ENCODE measurements at regions not wholly inside any gene's neighbourhood (a gene's known extent, or its start where the extent isn't known, plus 50 kb on each side); places are given as distances from the start of the nearest gene placed in this dataset.

- no peak overlapping the region for H3K4me3 ChIP-seq (ENCODE audit: insufficient read depth, low read length, poor library complexity, severe bottlenecking)
- 0 out of 2 replicates have a peak, but pooled peaks cover 3% of the 10 kb centered on the region for H3K27me3 ChIP-seq (ENCODE audit: low read length)
- TF ChIP-seq CTCF (IDR thresholded peaks at IDR 0.05; ENCODE audit: insufficient read depth, low read length, poor library complexity, severe bottlenecking) (no peak), EZH2phosphoT487 (conservative IDR thresholded peaks at IDR 0.05; ENCODE audit: low read length) (no peak)
- no peak overlapping the region for H3K9ac ChIP-seq (ENCODE audit: low read length)
- no peaks in the 10 kb centered on the region for H4K20me1 ChIP-seq (ENCODE audit: low read depth, low read length)
- no peak overlapping the region for H3K4me2 ChIP-seq (ENCODE audit: low read depth, low read length, poor library complexity, severe bottlenecking)
- no peaks in the 10 kb centered on the region for H3K79me2 ChIP-seq (ENCODE audit: insufficient read depth, low read length)
- H2AFZ ChIP-seq (ENCODE audit: low read depth, low read length, severe bottlenecking) = no peak overlapping the region
- H3K9me3 ChIP-seq (ENCODE audit: insufficient read depth, low read length) = no peaks in the 10 kb centered on the region
- H3K9me2 ChIP-seq (replicated peaks; ENCODE audit: insufficient read depth, low read length) = no peaks in the 10 kb centered on the region
- H3F3A ChIP-seq (ENCODE audit: insufficient read depth) = no peaks in the 10 kb centered on the region
- H3K27ac ChIP-seq (ENCODE audit: low read depth, low read length) = no peak overlapping the region
- H3K36me3 ChIP-seq (ENCODE audit: low read length) = no peaks in the 10 kb centered on the region
Observed at GRCh38 chr7:36005293-36005692, 147.8 kb upstream of the EEPD1 start.

- H3K4me2 ChIP-seq (ENCODE audit: low read depth, low read length, poor library complexity, severe bottlenecking) = no peak overlapping the region
Observed at GRCh38 chr7:36005876-36006275, 147.2 kb upstream of the EEPD1 start.

GRCh38 chr7:36006636-36007229 lies 146.3 kb upstream of the EEPD1 start:
- Histone ChIP-seq H3K79me2 (ENCODE audit: insufficient read depth, low read length) (no peaks in the 10 kb centered on the region), H4K20me1 (ENCODE audit: low read depth, low read length) (no peaks in the 10 kb centered on the region), H3K4me3 (ENCODE audit: insufficient read depth, low read length, poor library complexity, severe bottlenecking) (no peak overlapping the region), H3K9ac (ENCODE audit: low read length) (no peak overlapping the region), H3K27me3 (ENCODE audit: low read length) (0 out of 2 replicates have a peak, but pooled peaks cover 3% of the 10 kb centered on the region), H3K27ac (ENCODE audit: low read depth, low read length) (no peak overlapping the region), H2AFZ (ENCODE audit: low read depth, low read length, severe bottlenecking) (no peak overlapping the region), H3K9me3 (ENCODE audit: insufficient read depth, low read length) (no peaks in the 10 kb centered on the region), H3F3A (ENCODE audit: insufficient read depth) (no peaks in the 10 kb centered on the region), H3K36me3 (ENCODE audit: low read length) (no peaks in the 10 kb centered on the region), H3K4me2 (ENCODE audit: low read depth, low read length, poor library complexity, severe bottlenecking) (no peak overlapping the region), H3K9me2 (replicated peaks; ENCODE audit: insufficient read depth, low read length) (no peaks in the 10 kb centered on the region)
- TF ChIP-seq CTCF (IDR thresholded peaks at IDR 0.05; ENCODE audit: insufficient read depth, low read length, poor library complexity, severe bottlenecking) = no peak
- no peak for TF ChIP-seq EZH2phosphoT487 (conservative IDR thresholded peaks at IDR 0.05; ENCODE audit: low read length)

More at GRCh38 chr7:36005876-36006275, 147.2 kb upstream of the EEPD1 start:
- Histone ChIP-seq H3K9me3 (ENCODE audit: insufficient read depth, low read length) (no peaks in the 10 kb centered on the region), H3K36me3 (ENCODE audit: low read length) (no peaks in the 10 kb centered on the region), H3K9me2 (replicated peaks; ENCODE audit: insufficient read depth, low read length) (no peaks in the 10 kb centered on the region), H3K79me2 (ENCODE audit: insufficient read depth, low read length) (no peaks in the 10 kb centered on the region), H3K9ac (ENCODE audit: low read length) (no peak overlapping the region), H3K27ac (ENCODE audit: low read depth, low read length) (no peak overlapping the region), H3F3A (ENCODE audit: insufficient read depth) (no peaks in the 10 kb centered on the region), H3K4me3 (ENCODE audit: insufficient read depth, low read length, poor library complexity, severe bottlenecking) (no peak overlapping the region), H4K20me1 (ENCODE audit: low read depth, low read length) (no peaks in the 10 kb centered on the region), H3K27me3 (ENCODE audit: low read length) (0 out of 2 replicates have a peak, but pooled peaks cover 3% of the 10 kb centered on the region), H2AFZ (ENCODE audit: low read depth, low read length, severe bottlenecking) (no peak overlapping the region)
- TF ChIP-seq CTCF (IDR thresholded peaks at IDR 0.05; ENCODE audit: insufficient read depth, low read length, poor library complexity, severe bottlenecking) (no peak), EZH2phosphoT487 (conservative IDR thresholded peaks at IDR 0.05; ENCODE audit: low read length) (no peak)

Measured in SU-DHL-6 (cell line).